Fibroblast of lung (primary cell): ENCODE measurements at regions not wholly inside any gene's neighbourhood (a gene's known extent, or its start where the extent isn't known, plus 50 kb on each side); places are given as distances from the start of the nearest gene placed in this dataset.

Experiments used
- EZH2 ChIP-seq: IDR thresholded peaks from 2 replicates; pipeline ENCODE4 v1.5.1; 2012; ENCODE audit warnings: low read length, control low read depth, mild to moderate bottlenecking; ENCODE audit errors: missing control alignments
- TF ChIP-seq, protein P1 (sequence below), 2 donors: IDR thresholded peaks in 1 of 2; conservative IDR thresholded peaks in 1 of 2; 1 replicate in 1 of 2; 2 replicates in 1 of 2; pipeline ENCODE4 v1.5.1; 2011 to 2012; ENCODE audit warnings: low read length in 2 of 2, control low read depth in 1 of 2, inconsistent platforms in 1 of 2, low read depth in 1 of 2, mild to moderate bottlenecking in 1 of 2

DNA sequence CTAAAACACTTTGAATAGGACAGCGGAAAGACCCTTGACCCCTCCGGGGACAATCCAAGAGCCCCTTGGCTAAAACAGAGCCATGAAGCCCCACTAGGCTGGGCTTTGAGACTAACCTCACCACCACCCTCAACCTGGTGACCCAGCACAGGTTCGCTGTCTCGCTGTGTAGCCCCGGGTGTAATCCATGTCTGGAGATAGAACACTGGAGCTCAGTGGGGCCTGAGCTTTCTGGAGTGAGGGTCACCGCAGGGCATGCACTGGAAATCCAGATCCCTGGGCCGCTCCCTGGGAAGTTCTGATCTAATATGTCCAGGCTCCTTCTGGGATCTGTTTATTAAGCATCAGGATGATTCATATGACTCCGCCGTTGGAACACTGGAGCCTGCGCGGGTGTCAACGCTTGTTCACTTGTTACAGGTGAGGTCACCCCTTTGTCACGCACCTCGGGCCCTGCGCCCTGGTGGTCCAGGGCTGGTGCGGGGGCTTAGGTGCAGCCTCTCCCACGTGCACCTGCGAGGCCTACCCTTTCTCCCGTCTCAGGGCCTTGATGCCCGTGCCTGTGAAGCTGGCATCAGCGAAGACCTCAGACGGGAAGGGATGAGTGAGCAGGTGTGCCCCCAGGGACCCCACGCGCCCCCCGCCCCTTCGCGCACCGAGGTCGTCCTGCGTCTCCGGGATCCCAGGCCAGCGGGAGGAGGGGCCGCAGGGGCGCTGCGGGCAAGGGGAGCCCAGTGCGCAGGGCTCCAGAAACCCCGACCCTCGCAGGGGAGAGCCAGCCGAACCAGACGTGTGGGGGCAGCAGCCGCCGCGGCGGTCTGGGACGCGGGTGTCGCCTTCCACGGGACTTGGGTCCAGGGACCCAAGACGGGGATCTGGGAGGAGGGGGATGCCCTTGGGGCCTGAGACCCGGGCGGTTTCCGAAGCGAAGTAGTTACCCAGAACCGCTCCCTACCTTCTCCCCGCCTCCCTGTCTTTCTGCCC, 224.1 kb upstream of the FOXF1 start:
- TF ChIP-seq, protein P1, sequence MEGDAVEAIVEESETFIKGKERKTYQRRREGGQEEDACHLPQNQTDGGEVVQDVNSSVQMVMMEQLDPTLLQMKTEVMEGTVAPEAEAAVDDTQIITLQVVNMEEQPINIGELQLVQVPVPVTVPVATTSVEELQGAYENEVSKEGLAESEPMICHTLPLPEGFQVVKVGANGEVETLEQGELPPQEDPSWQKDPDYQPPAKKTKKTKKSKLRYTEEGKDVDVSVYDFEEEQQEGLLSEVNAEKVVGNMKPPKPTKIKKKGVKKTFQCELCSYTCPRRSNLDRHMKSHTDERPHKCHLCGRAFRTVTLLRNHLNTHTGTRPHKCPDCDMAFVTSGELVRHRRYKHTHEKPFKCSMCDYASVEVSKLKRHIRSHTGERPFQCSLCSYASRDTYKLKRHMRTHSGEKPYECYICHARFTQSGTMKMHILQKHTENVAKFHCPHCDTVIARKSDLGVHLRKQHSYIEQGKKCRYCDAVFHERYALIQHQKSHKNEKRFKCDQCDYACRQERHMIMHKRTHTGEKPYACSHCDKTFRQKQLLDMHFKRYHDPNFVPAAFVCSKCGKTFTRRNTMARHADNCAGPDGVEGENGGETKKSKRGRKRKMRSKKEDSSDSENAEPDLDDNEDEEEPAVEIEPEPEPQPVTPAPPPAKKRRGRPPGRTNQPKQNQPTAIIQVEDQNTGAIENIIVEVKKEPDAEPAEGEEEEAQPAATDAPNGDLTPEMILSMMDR (conservative IDR thresholded peaks at IDR 0.05 in 1 of 2, IDR thresholded peaks at IDR 0.05 in 1 of 2; ENCODE audit: low read depth in 1 of 2, low read length in 2 of 2) = no peak
- TF ChIP-seq EZH2 = no peak
